Stomach (tissue), 4 donors: ENCODE measurements at regions not wholly inside any gene's neighbourhood (a gene's known extent, or its start where the extent isn't known, plus 50 kb on each side); places are given as distances from the start of the nearest gene placed in this dataset.

Experiments used
- EP300 ChIP-seq: sonication (generic); formaldehyde crosslinking; IDR thresholded peaks from one replicate; pipeline ENCODE4 v1.6.1; 2017; ENCODE audit warnings: antibody characterized with exemption
- POLR2A ChIP-seq, 4 donors: fragments of 450-650 bp; IDR thresholded peaks; one replicate each; pipeline ENCODE4 v1.6.1; 2016; ENCODE audit warnings: antibody characterized with exemption in 4 of 4, control low read depth in 2 of 4, mild to moderate bottlenecking in 1 of 4, moderate library complexity in 1 of 4
- TF ChIP-seq, protein P1 (sequence below), 7 experiments: fragments of 450-650 bp in 4 of 7; fragments of 200-600 bp in 3 of 7; sonication (generic) in 3 of 7; IDR thresholded peaks; one replicate each; pipeline ENCODE4 v1.5.1; 2016 to 2019; ENCODE audit warnings: antibody characterized with exemption in 7 of 7, control low read depth in 2 of 7, mild to moderate bottlenecking in 1 of 7

DNA sequence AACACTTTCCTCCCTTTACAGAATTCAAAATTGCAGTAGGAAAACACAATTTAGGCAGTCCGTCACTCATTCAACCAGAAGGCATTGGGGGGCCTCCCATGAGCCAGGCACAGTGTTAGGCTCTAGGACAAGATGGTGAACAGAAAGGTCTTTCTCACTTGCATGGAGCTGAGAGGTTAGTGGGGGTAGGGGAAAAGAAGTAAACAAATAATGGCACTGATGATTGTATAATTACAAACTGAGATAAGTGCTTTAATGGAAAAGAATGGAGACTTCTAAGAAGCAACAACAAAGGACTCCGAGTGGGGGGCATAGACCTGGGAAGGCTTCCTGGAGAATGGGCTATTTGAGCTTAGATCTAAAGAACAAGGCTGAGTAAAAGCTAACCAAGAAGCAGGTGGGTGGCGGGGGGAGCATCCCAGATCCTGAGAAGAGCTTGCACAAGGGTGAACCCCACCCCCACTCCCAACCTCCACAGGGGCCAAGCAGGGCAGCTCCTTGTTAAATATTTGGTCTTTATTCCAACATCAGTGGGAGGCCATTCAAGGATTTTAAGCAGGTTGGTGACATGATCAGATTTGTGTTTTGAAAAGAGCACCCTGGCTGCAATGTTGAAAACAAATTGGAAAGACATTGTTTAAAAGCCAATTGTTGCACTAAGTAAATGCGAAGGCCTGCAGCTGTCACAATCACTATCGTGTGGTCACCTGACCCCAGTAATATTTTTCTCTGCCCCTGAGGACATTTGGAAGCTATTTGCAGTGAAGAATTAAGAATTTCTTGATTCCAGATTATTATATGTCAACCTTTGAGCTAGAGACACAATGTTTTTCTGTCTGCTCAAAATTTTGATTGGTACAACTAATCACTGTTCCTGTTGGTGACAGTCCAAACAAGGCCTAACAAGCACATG, 73.9 kb upstream of the EFNA5 start:
- TF ChIP-seq EP300 (no peak), POLR2A (IDR thresholded peaks at IDR 0.05) (no peak)
- TF ChIP-seq, protein P1, sequence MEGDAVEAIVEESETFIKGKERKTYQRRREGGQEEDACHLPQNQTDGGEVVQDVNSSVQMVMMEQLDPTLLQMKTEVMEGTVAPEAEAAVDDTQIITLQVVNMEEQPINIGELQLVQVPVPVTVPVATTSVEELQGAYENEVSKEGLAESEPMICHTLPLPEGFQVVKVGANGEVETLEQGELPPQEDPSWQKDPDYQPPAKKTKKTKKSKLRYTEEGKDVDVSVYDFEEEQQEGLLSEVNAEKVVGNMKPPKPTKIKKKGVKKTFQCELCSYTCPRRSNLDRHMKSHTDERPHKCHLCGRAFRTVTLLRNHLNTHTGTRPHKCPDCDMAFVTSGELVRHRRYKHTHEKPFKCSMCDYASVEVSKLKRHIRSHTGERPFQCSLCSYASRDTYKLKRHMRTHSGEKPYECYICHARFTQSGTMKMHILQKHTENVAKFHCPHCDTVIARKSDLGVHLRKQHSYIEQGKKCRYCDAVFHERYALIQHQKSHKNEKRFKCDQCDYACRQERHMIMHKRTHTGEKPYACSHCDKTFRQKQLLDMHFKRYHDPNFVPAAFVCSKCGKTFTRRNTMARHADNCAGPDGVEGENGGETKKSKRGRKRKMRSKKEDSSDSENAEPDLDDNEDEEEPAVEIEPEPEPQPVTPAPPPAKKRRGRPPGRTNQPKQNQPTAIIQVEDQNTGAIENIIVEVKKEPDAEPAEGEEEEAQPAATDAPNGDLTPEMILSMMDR (IDR thresholded peaks at IDR 0.05), result no peak
